K562 (cell line): ENCODE measurements at regions not wholly inside any gene's neighbourhood (a gene's known extent, or its start where the extent isn't known, plus 50 kb on each side); places are given as distances from the start of the nearest gene placed in this dataset.

Experiments
- ATAC-seq: fragments of 200-7000 bp; cut with Tn5 transposase; 3 replicates; pipeline ENCODE4 v1.9.1; 2020; ENCODE audit warnings: moderate library complexity
- BruUV-seq: library from RNA; stranded (reverse); fragments of 400-500 nt; replicated peaks from 2 replicates; lab custom pipeline; 2021; lab: Mats Ljungman, UMichigan
- CTCF ChIA-PET: fragments of 300-600 bp; formaldehyde crosslinking; extraction: SDS; loops from one replicate; lab custom pipeline; 2021; ENCODE audit warnings: low intra/inter-chr PET ratio; lab: Yijun Ruan, JAX
- POLR2A ChIA-PET: fragments of 300-600, 350-650 bp; sonication (Branson Sonifier 250); formaldehyde crosslinking; extraction: SDS; loops from one replicate; lab custom pipeline; 2021; ENCODE audit warnings: antibody characterized with exemption, inconsistent platforms; lab: Yijun Ruan, JAX
- DNase-seq, 4 experiments: peaks; one replicate each; pipeline versions ENCODE4 v3.0.0 to v3.0.0-alpha.2; 2011 to 2018; ENCODE audit warnings: low spot score in 3 of 4, mixed read lengths in 3 of 4; ENCODE audit errors: extremely low read depth in 1 of 4
- FAIRE-seq: peaks from 2 replicates; lab custom pipeline; 2011; peaks lifted over from hg19 to GRCh38; lab: Jason Lieb, UNC
- H2AFZ ChIP-seq: 2 replicates; pipeline ENCODE4 v1.6.0; 2011; ENCODE audit warnings: low read depth, low read length, control low read depth, inconsistent platforms
- H3K27ac ChIP-seq: fragments of 200-600 bp; 3 replicates; pipeline ENCODE4 v1.8.0; 2011; ENCODE audit warnings: low read depth, mild to moderate bottlenecking, control low read depth, inconsistent platforms, low read length, moderate library complexity, mixed read lengths; ENCODE audit errors: extremely low read depth
- H3K27me3 ChIP-seq, 2 experiments: fragments of 300-600 bp in 1 of 2; 2 replicates in 1 of 2; 3 replicates in 1 of 2; pipeline versions ENCODE4 v1.6.0 to v1.8.0; 2011; ENCODE audit warnings: inconsistent platforms in 2 of 2, low read length in 2 of 2, mild to moderate bottlenecking in 1 of 2, mixed read lengths in 1 of 2, moderate library complexity in 1 of 2; ENCODE audit not compliant: control insufficient read depth in 2 of 2, insufficient read depth in 2 of 2
- H3K36me3 ChIP-seq: fragments of 300-600 bp; 3 replicates; pipeline ENCODE4 v1.8.0; 2011; ENCODE audit warnings: mild to moderate bottlenecking, low read length, inconsistent platforms; ENCODE audit not compliant: control insufficient read depth, insufficient read depth
- H3K4me1 ChIP-seq, 2 experiments: fragments of 200-600 bp in 1 of 2; replicated peaks in 1 of 2; 2 replicates in 1 of 2; 3 replicates in 1 of 2; pipeline versions ENCODE4 v1.5.1 to v1.8.0; 2011; ENCODE audit warnings: inconsistent platforms in 2 of 2, low read length in 2 of 2, mild to moderate bottlenecking in 1 of 2, mixed read lengths in 1 of 2, moderate library complexity in 1 of 2; ENCODE audit not compliant: control insufficient read depth in 2 of 2, insufficient read depth in 2 of 2
- H3K4me2 ChIP-seq: 2 replicates; pipeline ENCODE4 v1.6.1; 2011; ENCODE audit warnings: low read length, control low read depth, inconsistent platforms, mixed read lengths; ENCODE audit not compliant: insufficient read depth
- H3K4me3 ChIP-seq: fragments of 200-600 bp; sonication (generic), shearing (Covaris generic); 2 replicates; pipeline ENCODE4 v1.5.1; 2016; ENCODE audit warnings: control low read depth, inconsistent platforms
- H3K79me2 ChIP-seq: fragments of 200-600 bp; 3 replicates; pipeline ENCODE4 v1.8.0; 2011; ENCODE audit warnings: low read length, inconsistent platforms; ENCODE audit not compliant: control insufficient read depth, insufficient read depth
- H3K9ac ChIP-seq, 2 experiments: 2 replicates each; pipeline versions ENCODE4 v1.6.0 to v1.6.1; 2011; ENCODE audit warnings: low read depth in 2 of 2, low read length in 2 of 2, control low read depth in 1 of 2, inconsistent platforms in 1 of 2, mild to moderate bottlenecking in 1 of 2, mixed read lengths in 1 of 2; ENCODE audit not compliant: insufficient read depth in 1 of 2
- H3K9me1 ChIP-seq: one replicate; pipeline ENCODE4 v1.6.0; 2011; ENCODE audit warnings: inconsistent platforms, mild to moderate bottlenecking, low read length, moderate library complexity; ENCODE audit not compliant: control insufficient read depth, insufficient read depth
- H3K9me3 ChIP-seq: replicated peaks from 2 replicates; pipeline ENCODE4 v1.5.1; 2011; ENCODE audit warnings: low read depth, low read length, inconsistent platforms; ENCODE audit not compliant: control insufficient read depth, insufficient read depth
- H4K20me1 ChIP-seq: replicated peaks from 2 replicates; pipeline ENCODE4 v1.6.1; 2011; ENCODE audit warnings: low read length, inconsistent platforms, mixed read lengths; ENCODE audit not compliant: control insufficient read depth, insufficient read depth
- BCLAF1 ChIP-seq, 2 experiments: fragments of 450-650 bp in 1 of 2; IDR thresholded peaks; 2 replicates each; pipeline ENCODE4 v1.6.1; 2011 to 2017; ENCODE audit warnings: low read depth in 2 of 2, antibody characterized with exemption in 1 of 2, borderline replicate concordance in 1 of 2, low read length in 1 of 2, mild to moderate bottlenecking in 1 of 2, mixed read lengths in 1 of 2; ENCODE audit not compliant: control insufficient read depth in 1 of 2
- CBX2 ChIP-seq: fragments of 200-600 bp; sonication (generic); IDR thresholded peaks from one replicate; pipeline ENCODE4 v1.6.1; 2012; ENCODE audit warnings: mild to moderate bottlenecking, low read length, inconsistent platforms; ENCODE audit not compliant: insufficient read depth, poor library complexity, severe bottlenecking
- KHSRP ChIP-seq: fragments of 450-650 bp; IDR thresholded peaks from 2 replicates; pipeline ENCODE4 v1.6.1; 2017
- PCBP2 ChIP-seq: fragments of 200-400 bp; formaldehyde crosslinking; IDR thresholded peaks from 2 replicates; pipeline ENCODE4 v1.6.1; 2018; ENCODE audit warnings: low read length, low read depth, mild to moderate bottlenecking, moderate library complexity; ENCODE audit not compliant: poor library complexity, severe bottlenecking
- WGBS: fragments of 100-300 bp; shearing (Covaris generic); methylation state at CpG from one replicate; pipeline ENCODE4 v1.1.6; 2016; ENCODE audit warnings: low coverage, mixed read lengths; ENCODE audit not compliant: insufficient coverage; ENCODE audit errors: missing lambda C conversion rate; 5-methylcytosine and 5-hydroxymethylcytosine counted together
- in situ Hi-C: fragments of 300-500 bp; cut with MboI; formaldehyde crosslinking; loops from 4 replicates; pipeline ENCODE4 v1.15.0; 2018; ENCODE audit warnings: inconsistent platforms, mixed read lengths
- intact Hi-C: fragments of 100-400 bp; cut with micrococcal nuclease; formaldehyde crosslinking; loops from 2 replicates; pipeline ENCODE4 v1.14.2; 2022

GRCh38 chr3:193815246-193816027 lies 222.4 kb downstream of the OPA1 start:
- CTCF ChIA-PET = interaction anchor here (0.6 kb wide), 1 partner anchor 588 kb away, joined by 4 read pairs; no protein-coding TSS in a partner anchor
- Histone ChIP-seq H3K27ac (no peak overlapping the region), H3K4me2 (no peak overlapping the region), H3K27me3 (no peaks in the 10 kb centered on the region), H3K4me3 (no peak overlapping the region), H3K79me2 (no peaks in the 10 kb centered on the region), H3K9me1 (no peaks in the 10 kb centered on the region), H3K4me1 (peaks cover 9 to 10% of the 10 kb centered on the region in 2 experiments; a peak in 4 of 5 replicates), H3K36me3 (no peaks in the 10 kb centered on the region), H4K20me1 (no peaks in the 10 kb centered on the region), H3K9me3 (no peaks in the 10 kb centered on the region), H2AFZ (no peak overlapping the region), H3K9ac (no peak overlapping the region)
- no peak for DNase-seq
- BruUV-seq = no TSS peak
- POLR2A ChIA-PET = interaction anchor here (0.9 to 1.7 kb wide), 5 partner anchors 8 to 316 kb away, joined by 3 to 16 read pairs (median 6); no protein-coding TSS in a partner anchor
- in situ Hi-C loops (no loop called here), intact Hi-C loops (no loop called here)
- TF ChIP-seq BCLAF1 (IDR thresholded peaks at IDR 0.05; ENCODE audit: borderline replicate concordance in 1 of 2, control insufficient read depth in 1 of 2, low read depth in 2 of 2, low read length in 1 of 2) (no peak), KHSRP (no peak), CBX2 (no peak), PCBP2 (no peak)
- ATAC-seq = no peak
- 89% methylated on average over 8 of the region's 8 CpGs for WGBS
- FAIRE-seq = no peak
